MG63 (cell line): ENCODE measurements at regions not wholly inside any gene's neighbourhood (a gene's known extent, or its start where the extent isn't known, plus 50 kb on each side); places are given as distances from the start of the nearest gene placed in this dataset.

Experiments used
- DNase-seq: peaks from one replicate; pipeline ENCODE4 v3.0.0-alpha.2; 2020
- H3K27me3 ChIP-seq: fragments of 250-450 bp; sonication (Bioruptor Pico); 2 replicates; pipeline ENCODE4 v1.5.1; 2020; ENCODE audit warnings: mild to moderate bottlenecking, moderate library complexity
- H3K36me3 ChIP-seq: fragments of 250-450 bp; sonication (Bioruptor Pico); 2 replicates; pipeline ENCODE4 v1.5.1; 2020; ENCODE audit warnings: mild to moderate bottlenecking, moderate library complexity
- H3K4me3 ChIP-seq: fragments of 250-450 bp; sonication (Bioruptor Pico); 2 replicates; pipeline ENCODE4 v1.5.1; 2020; ENCODE audit warnings: mild to moderate bottlenecking, moderate library complexity
- H3K9me3 ChIP-seq: fragments of 250-450 bp; sonication (Bioruptor Pico); 2 replicates; pipeline ENCODE4 v1.5.1; 2020; ENCODE audit warnings: mild to moderate bottlenecking, moderate library complexity

DNA sequence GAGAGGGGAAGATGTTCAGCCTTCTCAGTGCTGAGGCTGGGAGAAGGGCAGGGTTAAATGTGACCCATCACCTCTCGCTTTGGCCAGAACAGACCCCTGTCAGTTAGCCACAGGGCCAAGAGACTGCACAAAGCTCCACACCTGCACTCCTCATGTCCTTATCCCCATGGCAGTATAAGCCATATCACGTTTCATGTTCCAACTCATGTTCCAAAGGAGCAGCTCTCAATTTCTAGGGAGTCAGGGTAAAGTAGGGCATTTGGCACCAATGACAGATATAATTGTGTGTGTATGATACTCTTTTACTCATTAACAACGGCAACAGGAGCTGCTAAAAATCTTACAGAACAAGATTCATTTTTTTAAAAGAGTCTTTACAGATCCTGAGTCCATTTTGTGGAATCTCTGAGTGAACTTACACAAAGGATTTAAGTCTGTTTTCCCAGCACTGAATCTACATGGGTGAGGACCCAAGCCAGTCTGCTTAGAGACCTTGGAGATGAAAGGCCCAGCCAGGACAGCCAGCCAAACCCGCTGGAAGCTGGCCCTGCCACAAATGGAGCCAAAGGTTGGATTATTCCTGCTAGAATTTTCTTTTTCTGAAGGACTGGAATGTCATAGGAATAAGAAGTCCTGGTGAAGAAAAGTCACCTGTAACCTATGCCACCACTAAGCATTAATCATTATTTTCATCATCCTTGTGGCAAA lies 129.1 kb upstream of the SMAD1 start:
- Histone ChIP-seq H3K9me3 (no peaks in the 10 kb centered on the region), H3K27me3 (no peaks in the 10 kb centered on the region), H3K4me3 (no peak overlapping the region), H3K36me3 (no peaks in the 10 kb centered on the region)
- peak; percentile 18 for DNase-seq

DNA sequence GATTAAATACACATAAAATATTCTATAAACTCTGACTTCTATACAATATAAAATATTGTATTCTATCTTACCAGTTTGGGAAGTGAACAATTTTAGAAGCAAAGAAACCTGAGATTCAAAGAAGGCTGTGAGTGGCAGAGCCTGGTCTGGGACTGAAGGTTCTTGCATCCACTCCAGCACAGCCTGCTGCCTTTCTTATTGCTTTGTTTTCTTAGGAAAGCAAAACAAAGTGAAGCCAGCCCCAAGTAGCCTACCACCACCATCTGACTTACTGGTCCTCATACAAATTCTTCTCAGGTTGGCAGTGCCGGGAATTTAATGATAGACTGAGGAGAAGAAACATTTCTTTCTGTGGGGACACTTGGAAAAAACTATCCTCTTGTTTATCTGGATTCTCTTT lies 129.7 kb upstream of the SMAD1 start:
- H3K36me3 ChIP-seq, result no peaks in the 10 kb centered on the region

DNA sequence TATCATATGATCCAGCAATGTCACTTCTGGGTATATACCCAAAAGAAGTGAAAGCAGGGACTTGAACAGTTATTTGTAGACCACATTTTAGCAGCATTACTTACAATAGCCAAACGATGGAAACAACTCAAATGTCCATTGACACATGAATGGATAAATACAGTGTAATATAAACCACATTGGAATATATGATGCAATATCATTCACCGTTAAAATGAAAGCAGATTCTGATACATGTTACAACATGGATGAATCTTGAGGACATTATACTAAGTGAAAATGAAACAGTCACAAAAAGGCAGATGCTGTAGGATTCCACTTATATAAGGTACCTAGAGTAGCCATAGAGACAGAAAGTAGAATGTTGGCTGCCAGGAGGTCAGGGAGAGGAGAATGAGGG lies 130.5 kb upstream of the SMAD1 start:
- DNase-seq, result no peak
- H3K36me3 ChIP-seq, result no peaks in the 10 kb centered on the region
- no peaks in the 10 kb centered on the region for H3K27me3 ChIP-seq
- H3K9me3 ChIP-seq, result no peaks in the 10 kb centered on the region
- H3K4me3 ChIP-seq, result no peak overlapping the region

More for the DNA sequence above, 129.7 kb upstream of the SMAD1 start:
- no peak for DNase-seq
- Histone ChIP-seq H3K9me3 (no peaks in the 10 kb centered on the region), H3K4me3 (no peak overlapping the region), H3K27me3 (no peaks in the 10 kb centered on the region)

DNA sequence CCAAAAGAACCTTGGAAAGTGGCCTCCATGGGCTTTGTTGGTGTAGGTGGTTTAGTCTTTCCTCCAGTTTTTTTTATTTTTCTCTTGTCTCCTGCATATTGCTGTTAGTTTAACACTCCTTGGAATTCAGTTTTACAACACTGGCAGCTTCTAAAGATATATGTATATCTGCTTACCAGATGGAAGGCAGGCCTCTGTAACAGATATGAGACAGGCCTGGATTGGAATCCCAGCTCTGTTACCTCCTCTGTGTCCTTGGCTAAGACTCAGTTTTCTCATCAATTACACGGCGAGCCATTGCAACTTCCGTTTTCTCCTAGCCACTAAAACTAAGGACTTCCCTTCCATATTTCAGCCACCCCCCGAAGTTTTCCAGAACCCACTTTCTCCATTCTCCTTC lies 133.4 kb upstream of the SMAD1 start:
- no peak overlapping the region for H3K4me3 ChIP-seq
- no peak for DNase-seq
- no peaks in the 10 kb centered on the region for H3K27me3 ChIP-seq
- H3K9me3 ChIP-seq, result no peaks in the 10 kb centered on the region
- H3K36me3 ChIP-seq, result no peaks in the 10 kb centered on the region

DNA sequence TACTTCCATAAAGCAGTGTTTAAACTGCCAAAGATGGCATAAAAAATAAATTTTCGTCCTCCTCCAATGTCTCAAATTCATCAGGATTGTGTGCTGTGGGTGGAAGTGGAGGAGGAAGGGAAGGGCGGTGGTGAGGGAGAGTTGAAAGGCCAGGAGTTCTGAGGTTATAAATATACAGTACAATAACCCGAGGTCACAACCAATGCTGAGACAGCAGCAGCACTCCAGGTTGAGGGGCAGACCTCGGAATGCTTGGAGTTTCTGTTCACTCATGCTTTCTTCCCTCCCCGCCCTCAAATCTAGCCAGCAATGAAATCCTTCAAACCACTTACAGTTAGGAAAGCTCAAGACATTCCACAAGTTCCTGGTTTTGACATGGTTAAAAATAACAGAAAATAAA lies 134.0 kb upstream of the SMAD1 start:
- no peak for DNase-seq
- H3K27me3 ChIP-seq, result no peaks in the 10 kb centered on the region
- H3K36me3 ChIP-seq, result no peaks in the 10 kb centered on the region
- no peak overlapping the region for H3K4me3 ChIP-seq
- H3K9me3 ChIP-seq, result no peaks in the 10 kb centered on the region

DNA sequence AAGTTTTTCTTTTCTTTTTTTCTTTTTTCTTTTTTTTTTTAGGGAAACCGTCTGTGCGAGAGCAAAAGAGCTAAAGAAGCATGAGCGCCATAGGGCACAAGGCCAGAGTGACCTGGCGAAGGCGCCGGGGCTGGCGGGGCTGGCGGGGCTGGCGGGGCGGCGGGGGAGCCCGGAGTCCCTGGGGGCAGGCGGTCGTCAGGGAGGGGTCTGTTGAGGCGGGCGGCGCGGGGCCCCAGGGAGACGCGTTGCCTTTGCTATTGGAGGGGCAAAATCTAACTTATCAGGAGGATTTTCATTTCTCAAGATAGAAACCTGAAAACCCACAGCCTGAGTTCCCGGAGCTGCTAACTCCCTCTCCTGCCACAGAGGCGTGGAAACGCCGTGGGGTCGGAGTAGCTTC lies 135.6 kb upstream of the SMAD1 start:
- Histone ChIP-seq H3K4me3 (no peak overlapping the region), H3K27me3 (no peaks in the 10 kb centered on the region), H3K9me3 (no peaks in the 10 kb centered on the region), H3K36me3 (no peaks in the 10 kb centered on the region)
- DNase-seq, result no peak

DNA sequence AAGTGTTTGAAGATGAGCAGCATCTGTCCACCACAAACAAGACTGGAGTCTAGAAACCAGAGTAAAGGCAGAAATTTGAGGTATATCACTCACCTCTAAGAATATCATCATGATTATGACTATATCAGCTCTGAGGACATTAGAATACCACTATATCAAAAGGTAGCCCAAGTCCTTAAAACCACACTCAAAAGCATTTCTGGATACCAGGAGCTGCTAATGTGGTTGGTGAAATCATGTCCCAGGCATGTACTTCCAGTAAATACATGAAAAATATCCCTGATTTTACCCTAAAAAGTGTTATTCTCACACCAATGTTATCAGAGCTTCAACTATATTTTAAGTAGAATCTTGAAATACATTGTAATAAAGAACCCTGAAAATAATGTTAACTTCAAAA lies 136.3 kb upstream of the SMAD1 start:
- H3K36me3 ChIP-seq, result no peaks in the 10 kb centered on the region
- no peak overlapping the region for H3K4me3 ChIP-seq
- no peaks in the 10 kb centered on the region for H3K9me3 ChIP-seq
- DNase-seq, result no peak
- no peaks in the 10 kb centered on the region for H3K27me3 ChIP-seq

DNA sequence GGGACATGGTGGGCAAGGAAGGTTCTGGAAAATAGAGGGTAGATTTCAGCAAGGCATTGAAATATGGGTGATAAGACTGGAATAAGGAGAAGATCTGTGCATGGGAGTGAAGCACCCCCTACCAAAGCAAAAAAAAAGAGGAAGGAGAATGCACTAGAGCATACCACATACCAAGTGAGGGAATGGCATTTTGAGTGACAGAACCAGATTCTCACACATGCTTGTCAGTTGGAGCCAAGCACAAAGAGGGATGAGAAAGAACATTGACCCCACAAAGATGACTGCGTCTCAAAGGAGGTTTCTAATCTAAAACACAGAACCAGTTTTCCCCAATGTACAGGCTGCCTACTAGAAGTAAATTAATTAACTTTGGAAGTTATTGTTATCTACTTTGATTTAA lies 140.3 kb upstream of the SMAD1 start:
- Histone ChIP-seq H3K27me3 (no peaks in the 10 kb centered on the region), H3K9me3 (no peaks in the 10 kb centered on the region), H3K36me3 (no peaks in the 10 kb centered on the region), H3K4me3 (no peak overlapping the region)
- DNase-seq, result no peak

DNA sequence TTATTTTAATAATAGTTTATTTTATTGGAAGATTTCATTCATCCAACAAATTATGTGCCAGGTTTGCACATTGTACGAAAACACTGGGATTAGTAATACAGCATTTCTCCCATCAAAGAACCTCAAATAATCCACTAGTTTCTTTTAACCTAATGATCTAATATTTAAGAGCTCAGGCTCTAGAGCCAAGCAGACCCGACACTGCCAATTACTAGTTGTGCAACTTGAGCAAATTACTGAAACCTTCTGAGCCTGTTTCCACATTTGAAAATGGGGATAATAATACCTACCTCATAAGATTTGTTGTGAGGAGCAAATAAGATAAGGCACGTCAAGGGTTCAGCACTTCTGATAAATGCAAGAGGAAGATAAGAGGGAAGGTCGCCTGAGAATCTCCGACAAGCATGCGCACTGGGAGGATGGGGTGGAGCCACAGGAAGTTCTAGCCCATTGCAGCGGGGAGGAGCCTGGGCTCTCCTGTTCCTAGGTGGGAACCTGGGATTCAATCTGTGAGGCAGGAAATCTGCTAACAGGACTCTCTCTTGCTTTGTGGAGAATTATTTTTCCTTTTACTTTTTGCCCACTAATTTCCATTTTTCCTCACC lies 141.5 kb upstream of the SMAD1 start:
- no peaks in the 10 kb centered on the region for H3K9me3 ChIP-seq
- no peak for DNase-seq
- H3K27me3 ChIP-seq, result no peaks in the 10 kb centered on the region
- no peaks in the 10 kb centered on the region for H3K36me3 ChIP-seq
- no peak overlapping the region for H3K4me3 ChIP-seq

DNA sequence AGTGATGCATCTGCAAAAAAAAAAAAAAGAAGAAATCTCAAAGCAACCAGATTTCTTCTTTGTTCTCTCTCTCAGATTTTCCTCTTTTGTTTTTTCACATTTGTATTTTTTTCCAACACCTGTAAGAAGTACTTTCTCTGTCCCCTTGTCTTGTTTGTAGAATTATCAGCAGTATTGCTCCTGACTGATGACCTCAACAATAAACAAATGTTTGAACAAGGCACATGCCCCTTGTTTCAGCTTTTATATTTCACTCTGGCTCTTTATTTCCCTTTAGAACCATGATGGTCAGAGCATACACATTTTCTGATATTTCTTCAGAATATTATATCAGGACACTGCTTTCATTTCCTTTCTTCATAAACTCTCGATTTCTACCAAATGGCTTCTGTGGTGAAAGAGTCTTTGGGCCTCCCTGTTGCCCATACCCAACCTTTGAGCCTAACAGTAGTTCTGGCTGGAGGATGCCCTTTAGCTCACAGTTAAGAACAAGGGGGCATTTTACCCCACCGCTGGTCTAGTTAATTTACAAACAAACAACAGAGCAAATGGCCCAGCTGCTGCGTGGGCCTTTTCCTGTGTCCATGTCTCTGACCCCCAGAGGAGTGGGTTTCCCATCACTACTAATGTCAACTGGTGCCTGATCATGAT lies 142.5 kb upstream of the SMAD1 start:
- no peaks in the 10 kb centered on the region for H3K27me3 ChIP-seq
- no peaks in the 10 kb centered on the region for H3K9me3 ChIP-seq
- H3K36me3 ChIP-seq, result no peaks in the 10 kb centered on the region
- DNase-seq, result no peak
- H3K4me3 ChIP-seq, result no peak overlapping the region

DNA sequence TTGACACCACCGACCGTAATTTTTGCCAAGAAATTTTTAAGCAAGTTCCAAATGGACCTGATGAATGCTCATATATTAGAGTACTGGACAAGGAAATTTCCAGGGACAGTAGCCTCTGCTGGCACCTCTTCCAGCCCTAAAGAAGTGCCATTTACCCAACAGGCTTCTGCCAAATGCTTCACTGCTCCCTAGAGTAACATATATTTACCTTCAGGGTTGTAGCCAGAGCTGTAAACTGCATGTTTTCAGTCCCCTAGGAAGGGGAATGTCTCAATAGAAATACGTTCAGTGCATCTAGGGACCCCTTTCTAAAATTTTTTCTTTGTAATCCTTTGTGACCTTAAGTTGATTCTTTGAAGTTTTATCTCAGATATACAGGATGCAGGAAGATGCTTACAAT lies 143.1 kb upstream of the SMAD1 start:
- no peak overlapping the region for H3K4me3 ChIP-seq
- no peaks in the 10 kb centered on the region for H3K9me3 ChIP-seq
- no peaks in the 10 kb centered on the region for H3K36me3 ChIP-seq
- H3K27me3 ChIP-seq, result no peaks in the 10 kb centered on the region
- no peak for DNase-seq

DNA sequence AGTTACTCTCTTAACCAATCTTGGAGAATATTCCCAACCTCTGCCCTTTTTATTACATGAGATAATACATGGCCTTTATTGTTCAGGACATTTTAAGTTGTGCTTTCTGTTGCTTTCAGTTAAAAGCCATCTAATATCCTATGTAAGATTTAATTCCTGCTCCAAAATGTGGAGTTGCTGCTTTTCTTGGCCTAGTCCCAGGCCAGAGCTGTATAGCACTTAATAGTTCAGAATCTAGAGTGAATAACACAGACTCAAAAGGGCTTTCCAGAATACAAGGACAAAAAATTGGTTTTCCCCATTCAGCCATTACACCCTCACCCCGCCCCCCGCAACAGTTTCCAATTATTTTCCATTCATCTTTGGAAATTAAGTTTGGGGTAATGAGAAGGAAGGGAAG lies 144.3 kb upstream of the SMAD1 start:
- DNase-seq, result no peak
- Histone ChIP-seq H3K9me3 (no peaks in the 10 kb centered on the region), H3K36me3 (no peaks in the 10 kb centered on the region), H3K27me3 (no peaks in the 10 kb centered on the region), H3K4me3 (no peak overlapping the region)

DNA sequence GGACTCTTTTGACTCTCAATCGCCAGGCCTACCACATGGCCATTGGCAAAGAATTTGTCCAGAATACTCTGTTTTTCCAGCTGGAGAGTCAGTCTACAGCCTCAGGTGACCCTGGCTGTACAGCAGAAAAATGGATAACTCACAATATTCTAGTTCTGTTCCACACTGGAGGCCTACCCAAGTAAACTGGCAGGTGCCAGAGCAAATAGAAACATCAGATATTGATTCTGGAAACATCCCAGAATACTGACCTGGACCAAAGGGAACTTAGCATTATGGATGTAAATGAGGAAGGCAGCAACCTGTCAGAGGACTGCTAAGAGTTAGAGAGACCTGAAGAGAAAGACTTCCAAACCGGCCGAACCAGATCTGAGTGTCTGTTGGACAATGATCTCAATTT lies 147.9 kb upstream of the SMAD1 start:
- H3K4me3 ChIP-seq, result no peak overlapping the region
- DNase-seq, result no peak
- no peaks in the 10 kb centered on the region for H3K36me3 ChIP-seq
- H3K9me3 ChIP-seq, result no peaks in the 10 kb centered on the region
- H3K27me3 ChIP-seq, result no peaks in the 10 kb centered on the region

DNA sequence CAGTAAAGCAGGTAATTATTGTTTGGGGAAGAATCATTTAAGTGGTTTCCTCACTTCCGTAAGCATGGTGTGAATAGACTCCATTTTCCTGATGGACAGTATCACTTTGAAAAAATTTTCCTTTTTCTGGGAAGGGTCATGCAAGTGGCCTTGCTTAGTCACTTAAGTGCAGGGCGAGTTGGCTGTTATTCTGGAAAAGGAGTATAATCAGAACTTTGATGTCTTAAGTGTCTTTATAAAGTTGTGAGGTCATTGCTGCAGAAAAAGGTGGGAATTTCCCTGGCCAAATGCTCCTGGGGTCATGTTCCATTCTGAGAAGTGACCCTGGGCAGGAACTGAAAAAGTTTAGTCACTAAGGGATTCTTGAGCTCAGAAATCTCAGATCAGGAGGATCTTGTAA lies 146.1 kb upstream of the OTUD4 start:
- Histone ChIP-seq H3K4me3 (no peak overlapping the region), H3K36me3 (no peaks in the 10 kb centered on the region), H3K27me3 (no peaks in the 10 kb centered on the region), H3K9me3 (no peaks in the 10 kb centered on the region)
- DNase-seq, result no peak

DNA sequence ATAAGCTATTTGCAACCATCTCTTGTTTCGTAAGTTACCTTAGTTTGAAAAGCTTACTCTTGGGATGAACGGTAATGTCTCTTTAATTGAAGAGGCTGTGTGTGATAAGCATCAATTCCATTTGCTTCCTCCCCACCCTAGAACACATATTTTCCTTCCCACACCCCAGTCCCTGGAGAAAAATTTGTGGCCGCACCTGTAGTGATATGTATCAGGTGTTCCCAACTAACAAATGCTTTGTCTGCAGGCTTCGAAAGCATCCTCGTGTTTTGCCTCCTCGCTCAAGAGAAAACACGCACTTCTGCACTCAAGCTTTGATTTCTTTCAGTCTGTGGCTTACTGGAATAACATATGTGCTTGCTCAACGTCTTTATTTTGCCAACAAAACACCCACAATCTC lies 143.8 kb upstream of the OTUD4 start:
- DNase-seq, result no peak
- no peaks in the 10 kb centered on the region for H3K27me3 ChIP-seq
- no peaks in the 10 kb centered on the region for H3K9me3 ChIP-seq
- H3K4me3 ChIP-seq, result no peak overlapping the region
- H3K36me3 ChIP-seq, result no peaks in the 10 kb centered on the region

DNA sequence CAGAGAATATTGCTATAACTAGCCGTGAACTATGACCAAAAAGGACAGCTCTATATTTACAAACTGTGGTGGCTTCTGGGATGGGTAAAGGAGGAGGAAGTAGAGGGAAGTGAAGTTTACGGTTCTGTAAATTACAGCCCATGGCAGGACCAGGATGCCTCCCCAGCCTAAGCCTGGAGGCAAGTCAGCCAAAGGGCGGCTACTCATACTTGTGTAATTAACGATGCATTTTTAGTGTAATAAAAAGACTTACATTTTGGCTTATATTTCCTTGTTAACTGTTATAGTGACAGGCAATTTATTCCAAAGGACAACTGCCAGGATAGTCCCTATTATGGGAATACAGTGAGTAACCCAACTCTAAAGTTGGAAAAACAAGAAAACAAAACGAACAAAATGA lies 139.9 kb upstream of the OTUD4 start:
- DNase-seq, result no peak
- H3K27me3 ChIP-seq, result no peaks in the 10 kb centered on the region

DNA sequence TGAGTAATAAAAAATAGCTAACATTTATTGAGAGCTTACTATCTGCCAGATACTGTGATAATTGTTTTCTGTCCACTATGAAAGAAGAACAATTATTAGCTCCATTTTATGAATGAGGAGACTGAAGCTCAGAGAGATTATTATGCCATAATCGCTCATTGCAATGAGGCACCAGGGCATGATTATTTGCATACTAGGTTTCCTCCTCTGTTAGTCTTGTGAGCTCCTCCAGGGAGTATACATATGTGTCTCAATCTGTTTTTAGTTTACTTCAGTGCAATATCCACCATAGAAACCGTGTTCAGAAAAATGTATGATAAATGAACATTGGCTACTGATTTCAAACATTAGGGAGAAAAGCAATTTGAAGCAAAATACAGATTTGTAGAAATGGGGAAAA lies 139.4 kb upstream of the OTUD4 start:
- Histone ChIP-seq H3K4me3 (no peak overlapping the region), H3K36me3 (no peaks in the 10 kb centered on the region), H3K9me3 (no peaks in the 10 kb centered on the region), H3K27me3 (no peaks in the 10 kb centered on the region)
- no peak for DNase-seq

More for the DNA sequence above, 139.9 kb upstream of the OTUD4 start:
- Histone ChIP-seq H3K36me3 (no peaks in the 10 kb centered on the region), H3K9me3 (no peaks in the 10 kb centered on the region), H3K4me3 (no peak overlapping the region)

DNA sequence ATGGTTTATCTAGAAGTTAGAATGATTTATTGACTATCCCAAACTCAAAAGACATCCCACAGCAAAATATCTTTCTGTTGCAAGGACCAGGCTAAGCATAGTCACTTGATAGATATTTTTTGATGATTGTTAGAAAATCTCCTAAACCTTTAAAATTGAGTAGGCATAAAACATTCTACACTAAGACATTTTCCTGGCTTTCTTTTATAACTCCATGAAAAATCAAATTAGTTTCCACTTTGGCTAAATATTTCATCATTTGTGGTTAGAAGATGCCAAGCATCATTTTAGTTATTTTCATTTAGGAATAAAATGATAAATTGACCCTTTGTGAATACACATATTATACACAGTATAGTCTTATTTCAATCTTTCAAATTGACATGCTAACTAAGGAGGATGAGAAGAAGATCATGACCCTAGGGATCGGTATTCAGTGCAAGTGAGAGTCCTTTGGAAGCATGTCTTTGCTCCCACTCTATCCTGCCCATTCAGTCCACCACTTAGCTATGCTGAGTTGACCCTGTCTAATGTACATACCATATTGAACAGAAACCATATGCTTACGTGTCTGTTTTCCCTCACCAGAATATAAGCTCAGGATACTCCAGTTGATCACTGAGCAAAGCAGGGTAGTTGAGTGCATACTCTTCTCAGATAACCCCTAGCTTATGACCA lies 136.6 kb upstream of the OTUD4 start:
- Histone ChIP-seq H3K9me3 (no peaks in the 10 kb centered on the region), H3K27me3 (no peaks in the 10 kb centered on the region), H3K4me3 (no peak overlapping the region), H3K36me3 (no peaks in the 10 kb centered on the region)
- DNase-seq, result no peak
